A673 (cell line): ENCODE measurements at regions not wholly inside any gene's neighbourhood (a gene's known extent, or its start where the extent isn't known, plus 50 kb on each side); places are given as distances from the start of the nearest gene placed in this dataset.

Source experiments
- BruUV-seq: library from RNA; stranded (reverse); fragments of 400-500 nt; replicated peaks from 2 replicates; lab custom pipeline; 2021; lab: Mats Ljungman, UMichigan
- CTCF ChIA-PET: fragments of 300-600 bp; sonication (Branson Sonifier 250); formaldehyde crosslinking; loops from one replicate; lab custom pipeline; 2022; ENCODE audit warnings: antibody characterized with exemption; lab: Charles Lee
- POLR2A ChIA-PET: fragments of 300-600 bp; sonication (Branson Sonifier 250); formaldehyde crosslinking; loops from one replicate; lab custom pipeline; 2022; ENCODE audit warnings: antibody characterized with exemption; ENCODE audit not compliant: low non-redundant PET; lab: Charles Lee
- DNase-seq: peaks from one replicate; pipeline ENCODE4 v3.0.0-alpha.2; 2015; ENCODE audit warnings: low spot score
- H3K27ac ChIP-seq: fragments of 200-600 bp; sonication (generic); 2 replicates; pipeline ENCODE4 v1.5.1; 2016; ENCODE audit warnings: mixed run types, low read depth, mild to moderate bottlenecking, mixed read lengths, antibody characterized with exemption, low read length; ENCODE audit not compliant: poor library complexity, severe bottlenecking
- H3K27me3 ChIP-seq: fragments of 200-600 bp; sonication (generic); replicated peaks from 2 replicates; pipeline ENCODE4 v1.6.1; 2017; ENCODE audit warnings: mixed run types, low read depth, mild to moderate bottlenecking, mixed read lengths, antibody characterized with exemption, low read length; ENCODE audit not compliant: insufficient read depth, poor library complexity
- H3K36me3 ChIP-seq: fragments of 200-600 bp; sonication (generic); 2 replicates; pipeline ENCODE4 v1.6.1; 2016; ENCODE audit warnings: mixed run types, mild to moderate bottlenecking, mixed read lengths, antibody characterized with exemption, low read length; ENCODE audit not compliant: insufficient read depth, poor library complexity, severe bottlenecking
- H3K4me1 ChIP-seq: fragments of 200-600 bp; sonication (generic); 2 replicates; pipeline ENCODE4 v1.6.1; 2017; ENCODE audit warnings: mixed run types, mild to moderate bottlenecking, mixed read lengths, antibody characterized with exemption, low read length; ENCODE audit not compliant: insufficient read depth, poor library complexity, severe bottlenecking
- H3K4me3 ChIP-seq: fragments of 200-600 bp; sonication (generic); 2 replicates; pipeline ENCODE4 v1.5.1; 2016; ENCODE audit warnings: low read depth, mixed run types, mild to moderate bottlenecking, mixed read lengths, low read length; ENCODE audit not compliant: poor library complexity, severe bottlenecking
- H3K9me3 ChIP-seq: fragments of 200-600 bp; sonication (generic); 2 replicates; pipeline ENCODE4 v1.6.1; 2016; ENCODE audit warnings: mixed run types, low read depth, mild to moderate bottlenecking, mixed read lengths, antibody characterized with exemption, low read length; ENCODE audit not compliant: poor library complexity, severe bottlenecking
- CTCF ChIP-seq: fragments of 300-800, 200-600 bp; sonication (generic); conservative IDR thresholded peaks from 2 replicates; pipeline ENCODE4 v1.5.1; 2017; ENCODE audit warnings: low read depth, mild to moderate bottlenecking, antibody characterized with exemption, low read length, moderate library complexity, mixed read lengths
- EZH2 ChIP-seq: fragments of 200-600 bp; sonication (generic); IDR thresholded peaks from 2 replicates; pipeline ENCODE4 v1.6.1; 2017; ENCODE audit warnings: borderline replicate concordance, low read depth, mild to moderate bottlenecking, mixed read lengths, antibody characterized with exemption, low read length; ENCODE audit not compliant: poor library complexity, severe bottlenecking
- intact Hi-C: fragments of 100-400 bp; cut with micrococcal nuclease; formaldehyde crosslinking; loops from one replicate; pipeline ENCODE4 v1.10.0; 2022; ENCODE audit not compliant: unreplicated experiment

GRCh38 chr4:167541286-167541685 is 307.0 kb upstream of the SPOCK3 start:
- H3K9me3 ChIP-seq, result no peaks in the 10 kb centered on the region
- no TSS peak for BruUV-seq
- POLR2A ChIA-PET, result no interaction called here

GRCh38 chr4:167544391-167544790 is 310.1 kb upstream of the SPOCK3 start:
- CTCF ChIA-PET, result no interaction called here
- no TSS peak for BruUV-seq
- intact Hi-C loops, result no loop called here
- Histone ChIP-seq H3K4me3 (no peak overlapping the region), H3K9me3 (no peaks in the 10 kb centered on the region), H3K36me3 (no peaks in the 10 kb centered on the region), H3K27ac (no peak overlapping the region), H3K4me1 (no peaks in the 10 kb centered on the region), H3K27me3 (no peaks in the 10 kb centered on the region)
- TF ChIP-seq CTCF (no peak), EZH2 (no peak)
- DNase-seq, result no peak
- POLR2A ChIA-PET, result no interaction called here

More at GRCh38 chr4:167541286-167541685, 307.0 kb upstream of the SPOCK3 start:
- TF ChIP-seq CTCF (no peak), EZH2 (no peak)
- Histone ChIP-seq H3K4me3 (no peak overlapping the region), H3K27ac (no peak overlapping the region), H3K36me3 (no peaks in the 10 kb centered on the region), H3K27me3 (no peaks in the 10 kb centered on the region), H3K4me1 (no peaks in the 10 kb centered on the region)
- no peak for DNase-seq
- CTCF ChIA-PET, result no interaction called here
- intact Hi-C loops, result no loop called here

- intact Hi-C loops, result no loop called here
- no peak for TF ChIP-seq EZH2
- no peak for TF ChIP-seq CTCF
- no peaks in the 10 kb centered on the region for H3K36me3 ChIP-seq
- no peaks in the 10 kb centered on the region for H3K4me1 ChIP-seq
- H3K9me3 ChIP-seq, result no peaks in the 10 kb centered on the region
- ChIA-PET POLR2A (no interaction called here), CTCF (no interaction called here)
- no TSS peak for BruUV-seq
- no peak overlapping the region for H3K27ac ChIP-seq
- no peak for DNase-seq
- H3K27me3 ChIP-seq, result no peaks in the 10 kb centered on the region
- H3K4me3 ChIP-seq, result no peak overlapping the region
These were observed 315.7 kb upstream of the SPOCK3 start for GRCh38 chr4:167550021-167550420.
